HG02678 (cell line): ENCODE measurements at regions not wholly inside any gene's neighbourhood (a gene's known extent, or its start where the extent isn't known, plus 50 kb on each side); places are given as distances from the start of the nearest gene placed in this dataset.
"Not testable (repeated sequence)": the region's sequence is repeated elsewhere in the genome, so short reads cannot be mapped to it uniquely, and the experiment has no call there.

Experiments used
- ATAC-seq: cut with Tn5 transposase; IDR thresholded peaks from one replicate; pipeline ENCODE4 v1.9.1; 2021; ENCODE audit warnings: mild to moderate bottlenecking, moderate library complexity; ENCODE audit not compliant: unreplicated experiment

DNA sequence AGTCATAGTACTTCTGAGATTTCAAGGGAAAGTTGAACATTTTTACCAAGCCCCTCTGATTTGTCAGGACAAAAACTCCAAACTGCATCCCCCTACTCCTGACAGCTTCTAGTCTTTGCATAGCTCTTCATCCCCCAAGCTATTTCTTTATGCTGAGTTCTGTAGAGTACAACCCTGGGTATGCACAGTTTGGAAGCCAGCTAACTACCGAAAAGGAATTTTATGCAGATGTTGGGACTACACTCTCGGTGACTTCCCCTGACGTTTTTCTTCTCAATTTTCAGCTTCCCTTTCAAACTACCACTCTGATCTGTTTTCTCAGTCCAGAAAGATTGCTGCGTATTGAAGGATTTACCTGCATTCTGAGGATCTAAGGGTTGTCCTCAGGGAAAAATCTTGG, 1060.2 kb upstream of the ACVR2A start:
- no peak for ATAC-seq

GRCh38 chr2:146777181-146777580, 1067.6 kb upstream of the ACVR2A start:
- no peak for ATAC-seq

DNA sequence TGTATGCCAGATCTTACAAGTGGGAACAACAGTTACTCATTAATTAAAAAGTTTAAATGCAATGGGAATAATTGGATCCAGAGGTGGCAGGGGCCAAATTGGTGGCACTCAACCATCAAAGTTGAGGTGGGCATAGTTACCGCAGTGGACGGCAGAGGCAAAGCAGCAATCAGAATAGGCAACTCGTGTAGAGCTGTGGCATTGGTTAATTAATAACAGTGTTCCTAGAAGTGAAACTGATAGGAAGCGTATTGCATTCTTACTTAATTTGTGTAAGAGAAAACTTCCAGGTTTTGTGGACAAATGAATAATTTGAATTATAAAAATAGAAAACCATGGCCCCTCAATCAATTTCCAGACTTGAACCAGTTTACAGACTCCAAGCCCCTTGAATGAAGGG, 1068.2 kb upstream of the ACVR2A start:
- no peak for ATAC-seq

- no peak for ATAC-seq
Observed at GRCh38 chr2:146771531-146771930, 1073.3 kb upstream of the ACVR2A start.

GRCh38 chr2:146764301-146764700, 1080.5 kb upstream of the ACVR2A start:
- no peak for ATAC-seq

- ATAC-seq, result no peak
Observed at GRCh38 chr2:146762786-146763185, 1082.0 kb upstream of the ACVR2A start.

DNA sequence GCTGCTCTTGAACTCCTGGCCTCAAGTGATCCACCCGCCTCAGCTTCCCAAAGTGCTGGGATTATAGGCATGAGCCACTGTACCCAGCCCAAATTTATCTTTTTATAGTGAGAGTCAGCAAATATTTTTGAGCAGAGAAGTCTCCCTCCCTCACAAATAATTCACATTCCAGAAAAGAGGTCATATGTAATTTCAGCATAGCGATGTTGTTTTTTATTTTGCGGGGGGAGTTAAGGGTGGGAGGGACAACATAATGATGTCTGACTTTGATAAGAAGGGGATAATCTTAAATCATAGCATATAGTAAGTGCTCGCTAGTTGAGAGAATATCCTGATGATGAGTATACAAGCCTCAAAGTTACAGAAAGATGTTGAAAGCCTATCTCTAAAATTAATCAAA, 1090.2 kb upstream of the ACVR2A start:
- ATAC-seq, result no peak

DNA sequence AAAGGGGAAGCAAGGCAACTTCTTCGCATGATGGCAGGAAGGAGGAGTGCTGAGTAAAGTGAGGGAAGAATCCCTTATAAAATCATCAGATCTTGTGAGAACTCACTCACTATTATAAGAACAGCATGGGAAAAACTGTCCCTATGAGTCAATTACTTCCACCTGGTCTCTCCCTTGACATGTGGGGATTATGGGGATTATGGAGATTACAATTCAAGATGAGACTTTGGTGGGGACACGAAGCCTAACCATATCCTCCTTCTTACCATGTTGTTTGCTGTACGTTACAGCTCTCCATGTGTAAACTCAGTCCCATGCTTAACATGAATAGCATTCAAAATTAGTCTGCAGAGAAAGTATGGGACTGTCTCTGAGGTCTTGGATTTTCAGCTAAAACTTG, 1096.8 kb upstream of the ACVR2A start:
- no peak for ATAC-seq

DNA sequence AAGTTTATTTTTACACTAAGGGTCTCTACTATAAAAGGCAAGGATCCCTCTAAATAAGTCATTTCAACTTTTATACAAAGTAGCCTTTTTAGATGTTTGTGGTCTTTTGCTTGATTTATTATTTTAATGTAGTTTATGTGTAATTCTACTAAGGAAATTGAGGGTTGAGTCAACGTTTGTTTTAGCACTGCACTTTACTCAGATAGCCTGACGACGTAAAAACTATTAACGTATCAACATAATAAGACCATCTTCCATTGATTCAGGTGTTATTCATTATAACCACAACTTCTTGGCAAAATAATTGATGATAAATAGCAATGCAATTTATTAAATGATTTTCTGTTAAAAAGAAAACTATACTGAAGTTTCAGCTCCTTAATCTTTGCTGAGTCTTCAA, 1103.6 kb upstream of the ACVR2A start:
- no peak for ATAC-seq

DNA sequence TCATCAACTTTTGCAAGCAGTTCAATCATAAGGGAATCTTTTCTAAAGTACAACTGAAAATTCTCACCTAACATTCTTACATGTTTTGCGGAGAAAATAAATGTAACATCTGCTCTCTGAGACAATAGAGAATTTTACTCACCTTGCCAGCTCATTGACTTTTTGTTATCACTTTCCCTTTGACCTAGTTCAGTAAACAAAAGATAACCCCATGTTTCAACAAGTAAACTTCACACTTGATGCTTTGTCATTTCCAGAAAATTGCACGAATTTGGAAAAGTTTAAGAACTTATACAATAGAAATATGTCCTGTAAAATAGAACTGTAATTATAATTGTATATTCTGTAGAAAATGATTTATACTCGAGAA, 1110.0 kb upstream of the ACVR2A start:
- ATAC-seq, result no peak

- ATAC-seq, result no peak
Observed at GRCh38 chr2:146734042-146734820, 1110.6 kb upstream of the ACVR2A start.

DNA sequence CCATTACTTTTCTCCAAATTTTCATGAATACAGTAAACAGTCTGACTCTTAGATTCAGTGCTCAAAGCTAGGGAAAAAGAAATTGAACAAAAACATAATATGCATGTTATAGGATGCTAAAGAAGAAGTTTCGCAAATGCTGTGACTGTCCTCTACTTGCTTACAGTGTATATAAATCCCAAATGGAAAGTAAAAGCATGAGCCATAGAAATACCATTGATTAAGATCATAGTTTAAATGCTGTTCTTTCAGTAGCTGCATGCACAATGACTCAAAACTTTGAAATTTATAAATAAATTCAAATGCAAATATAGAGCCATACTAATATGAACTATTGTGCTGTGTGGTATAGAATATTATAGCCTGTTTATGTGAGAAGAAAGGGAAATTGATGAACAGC, 1113.9 kb upstream of the ACVR2A start:
- ATAC-seq, result no peak

DNA sequence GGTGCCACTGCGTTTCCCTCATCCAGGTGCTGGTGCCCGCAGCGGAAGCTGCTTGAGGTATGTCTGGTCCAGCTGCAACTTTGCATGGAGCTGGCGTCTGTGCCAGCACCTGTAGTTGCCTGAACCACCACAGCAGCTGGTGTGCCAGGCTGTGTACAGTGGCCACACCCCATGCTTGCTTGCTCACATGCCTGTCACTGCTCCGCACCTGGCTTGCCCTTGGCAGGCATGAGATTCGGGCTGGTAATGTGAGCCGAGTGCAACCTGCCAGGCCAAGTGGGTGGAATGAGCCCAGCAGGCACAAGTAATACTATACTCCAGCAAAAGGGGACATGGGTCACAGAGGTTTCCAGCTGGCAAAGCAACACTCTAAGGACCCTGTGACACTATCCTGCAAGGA, 1123.3 kb upstream of the ACVR2A start:
- no peak for ATAC-seq

GRCh38 chr2:146720170-146720569, 1124.7 kb upstream of the ACVR2A start:
- no peak for ATAC-seq

- no peak for ATAC-seq
Observed at GRCh38 chr2:146716591-146716990, 1128.2 kb upstream of the ACVR2A start.

- ATAC-seq, result no peak
Observed at GRCh38 chr2:146709004-146709403, 1135.8 kb upstream of the ACVR2A start.

GRCh38 chr2:146701183-146701582, 1143.6 kb upstream of the ACVR2A start:
- ATAC-seq, result no peak

DNA sequence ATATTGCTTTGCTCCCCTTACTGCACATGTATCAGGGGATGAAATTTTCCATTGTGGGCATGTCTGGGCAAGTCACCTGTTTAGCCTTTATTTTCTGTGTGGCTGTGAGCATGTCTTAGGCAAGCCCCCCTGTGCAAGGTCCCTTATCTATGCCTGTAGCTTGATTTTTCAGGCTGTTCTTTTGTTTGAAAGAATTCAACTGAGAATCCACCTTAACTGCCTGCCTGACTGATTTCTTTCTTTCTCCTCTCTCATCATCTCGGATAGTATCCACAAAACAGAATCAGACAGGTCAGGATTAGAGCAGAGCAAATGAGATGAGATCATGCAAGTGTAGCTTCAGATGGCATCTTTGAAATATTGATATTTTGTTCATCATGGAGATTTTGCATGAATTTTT, 1147.5 kb upstream of the ACVR2A start:
- ATAC-seq, result no peak

DNA sequence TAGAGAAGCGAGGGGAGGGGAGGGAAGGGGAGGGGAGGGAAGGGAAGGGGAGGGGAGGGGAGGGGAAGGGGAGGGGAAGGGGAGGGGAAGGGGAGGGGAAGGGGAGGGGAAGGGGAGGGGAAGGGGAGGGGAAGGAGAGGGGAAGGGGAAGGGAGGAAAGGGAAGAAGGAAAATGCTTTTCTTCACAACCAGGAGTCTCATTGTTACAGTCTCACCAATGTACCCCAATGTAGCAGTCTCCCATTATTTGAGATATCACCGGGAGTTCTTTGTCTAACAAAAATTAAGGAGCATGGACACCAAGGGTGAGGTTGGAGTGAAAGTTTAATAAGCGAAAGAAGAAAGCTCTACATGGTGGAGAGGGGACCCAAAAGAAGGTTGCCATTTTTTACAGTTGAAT, 1148.0 kb upstream of the ACVR2A start:
- ATAC-seq, result not testable (repeated sequence)

- no peak for ATAC-seq
Observed at GRCh38 chr2:146681991-146682390, 1162.8 kb upstream of the ACVR2A start.

DNA sequence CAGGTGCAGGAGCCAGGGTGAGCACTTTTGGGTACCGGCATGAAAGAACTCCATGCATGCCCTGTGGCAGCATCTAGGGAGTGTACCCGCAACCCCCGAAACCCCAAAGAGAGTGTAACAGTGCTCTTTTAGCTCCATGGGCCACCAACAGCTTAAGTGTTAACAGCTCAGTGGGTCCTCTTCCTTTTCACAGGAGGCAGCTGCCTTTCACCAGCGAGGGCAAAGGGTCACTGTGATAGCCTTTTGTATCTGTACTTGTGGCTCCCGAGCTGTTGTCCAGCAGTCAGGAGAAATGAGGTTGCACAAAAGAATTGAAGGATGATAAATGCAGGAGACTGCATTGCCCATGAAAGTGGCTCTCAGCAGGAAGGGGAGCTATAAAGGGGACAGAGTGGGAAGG, 1166.3 kb upstream of the ACVR2A start:
- ATAC-seq, result no peak

DNA sequence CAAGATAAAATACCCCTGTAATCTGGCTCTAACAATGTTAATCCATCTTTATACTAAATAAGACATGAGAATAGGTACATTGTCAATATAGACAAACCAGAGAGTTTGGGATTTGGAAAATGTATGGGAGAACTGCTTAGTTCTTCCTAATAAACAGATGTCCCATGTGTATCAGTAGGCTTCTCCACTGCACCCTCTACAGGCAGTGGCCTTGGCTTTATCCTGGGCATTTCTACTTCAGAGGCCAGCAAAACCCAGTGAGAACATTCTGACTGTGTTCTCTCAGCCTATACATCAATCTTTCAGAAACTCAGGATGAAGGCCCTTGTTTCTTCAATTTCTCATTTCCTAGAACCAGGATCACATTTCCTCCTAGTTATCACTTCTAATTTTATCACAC, 1167.5 kb upstream of the ACVR2A start:
- ATAC-seq, result no peak

GRCh38 chr2:146669735-146670134, 1175.1 kb upstream of the ACVR2A start:
- ATAC-seq, result no peak
